LNCAP (cell line): ENCODE measurements at regions not wholly inside any gene's neighbourhood (a gene's known extent, or its start where the extent isn't known, plus 50 kb on each side); places are given as distances from the start of the nearest gene placed in this dataset.

Experiments used
- CTCF ChIP-seq: fragments of 450-650 bp; IDR thresholded peaks from 2 replicates; pipeline ENCODE4 v1.5.1; 2017; ENCODE audit warnings: mild to moderate bottlenecking

GRCh38 chr3:67167481-67167880 lies 169.4 kb downstream of the KBTBD8 start:
- TF ChIP-seq CTCF: no peak

- TF ChIP-seq CTCF: no peak
Measured at GRCh38 chr3:67171841-67172240, 173.7 kb downstream of the KBTBD8 start.

GRCh38 chr3:67176396-67176795 lies 178.3 kb downstream of the KBTBD8 start:
- TF ChIP-seq CTCF: no peak

- no peak for TF ChIP-seq CTCF
Measured at GRCh38 chr3:67192466-67192865, 194.4 kb downstream of the KBTBD8 start.

- no peak for TF ChIP-seq CTCF
Measured at GRCh38 chr3:67196677-67197076, 198.6 kb downstream of the KBTBD8 start.

DNA sequence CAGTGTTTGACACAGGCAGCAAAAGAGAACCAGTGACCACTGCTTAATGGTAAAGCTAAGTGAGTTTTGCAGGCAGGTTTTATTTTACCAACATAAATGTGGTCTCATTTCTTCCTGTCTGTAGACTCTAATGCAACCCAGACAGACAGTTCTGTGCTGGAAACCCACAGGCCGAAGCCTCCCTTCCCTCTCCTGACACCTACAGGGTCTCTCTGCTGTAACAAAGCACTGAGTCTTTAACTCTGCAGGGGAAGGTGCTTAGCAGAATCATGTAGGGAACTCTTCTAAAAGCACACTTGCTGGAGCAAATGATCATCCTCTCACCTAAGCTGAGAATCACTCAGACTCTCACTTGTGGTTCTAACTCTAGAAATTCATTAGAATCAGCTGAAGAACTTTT lies 200.3 kb downstream of the KBTBD8 start:
- TF ChIP-seq CTCF: no peak

- no peak for TF ChIP-seq CTCF
Measured at GRCh38 chr3:67200618-67201017, 202.5 kb downstream of the KBTBD8 start.

- no peak for TF ChIP-seq CTCF
Measured at GRCh38 chr3:67201026-67201425, 202.9 kb downstream of the KBTBD8 start.
